ENCODE measurements at regions not wholly inside any gene's neighbourhood (a gene's known extent, or its start where the extent isn't known, plus 50 kb on each side); places are given as distances from the start of the nearest gene placed in this dataset.
"Not testable (repeated sequence)": the region's sequence is repeated elsewhere in the genome, so short reads cannot be mapped to it uniquely, and the experiment has no call there.

DNA sequence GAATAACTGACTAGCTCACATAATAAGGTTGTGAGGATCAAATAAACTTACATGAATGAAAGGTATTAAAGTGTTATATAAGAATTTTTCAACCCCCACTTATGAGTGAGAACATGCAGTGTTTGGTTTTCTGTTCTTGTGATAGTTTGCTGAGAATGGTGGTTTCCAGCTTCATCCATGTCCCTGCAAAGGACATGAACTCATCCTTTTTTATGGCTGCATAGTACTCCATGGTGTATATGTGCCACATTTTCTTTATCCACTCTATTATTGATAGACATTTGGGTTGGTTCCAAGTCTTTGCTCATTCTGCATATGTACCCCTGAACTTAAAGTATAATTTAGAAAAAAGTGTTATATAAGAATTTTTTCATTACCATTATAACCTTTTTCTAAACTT is 93.9 kb downstream of the MED10 start:
- TF ChIP-seq ZNF146 (tag by site-specific recombination; IDR thresholded peaks at IDR 0.05) = peak; percentile 86
- H3K4me3 ChIP-seq (ENCODE audit: low read depth, low read length); H3K36me3 ChIP-seq (ENCODE audit: control insufficient read depth in 2 of 2, insufficient read depth in 1 of 2, low read length in 2 of 2); CTCF ChIA-PET; POLR2A ChIA-PET; H3K4me1 ChIP-seq (ENCODE audit: control insufficient read depth, insufficient read depth, low read length); H3K9me3 ChIP-seq (ENCODE audit: control insufficient read depth, insufficient read depth, low read depth, low read length); H3K27ac ChIP-seq (ENCODE audit: extremely low read depth, low read depth, low read length): not testable (repeated sequence)

DNA sequence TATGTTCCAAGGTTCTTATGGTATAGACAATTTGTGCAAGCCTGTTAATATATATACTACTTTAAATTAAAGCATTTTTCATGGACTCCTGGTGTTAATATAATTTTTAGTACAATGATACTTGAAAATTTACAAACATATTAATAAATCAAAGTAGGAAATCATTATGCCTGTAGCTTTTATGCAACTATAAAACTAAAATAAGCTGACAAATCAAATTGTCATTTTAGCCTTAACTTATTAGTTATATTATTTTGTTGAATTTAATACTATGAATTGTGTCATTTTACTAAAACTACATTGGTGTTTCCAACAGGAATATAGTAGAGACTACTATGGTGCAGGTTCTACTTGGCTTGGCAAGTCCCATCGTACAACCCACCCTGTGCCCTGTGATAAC is 96.0 kb downstream of the MED10 start:
- Histone ChIP-seq H3K4me3 (ENCODE audit: low read depth, low read length) (no peak overlapping the region), H3K27ac (ENCODE audit: extremely low read depth, low read depth, low read length) (no peak overlapping the region), H3K4me1 (ENCODE audit: control insufficient read depth, insufficient read depth, low read length) (no peaks in the 10 kb centered on the region), H3K9me3 (ENCODE audit: control insufficient read depth, insufficient read depth, low read depth, low read length) (no peaks in the 10 kb centered on the region; the same call in 1 of the 2 replicates), H3K36me3 (ENCODE audit: control insufficient read depth in 2 of 2, insufficient read depth in 1 of 2, low read length in 2 of 2) (no peaks in the 10 kb centered on the region)
- POLR2A ChIA-PET = no interaction called here
- CTCF ChIA-PET = interaction anchor here (0.6 to 1.7 kb wide), 5 partner anchors 10 to 786 kb away, joined by 3 read pairs; no protein-coding TSS in a partner anchor
- TF ChIP-seq ZNF433 (tag by site-specific recombination; IDR thresholded peaks at IDR 0.05; ENCODE audit: low read depth) (no peak), ZNF843 (tag by site-specific recombination; IDR thresholded peaks at IDR 0.05) (no peak), ZNF623 (tag by site-specific recombination; IDR thresholded peaks at IDR 0.05) (no peak), ZNF354C (tag by site-specific recombination; IDR thresholded peaks at IDR 0.05; ENCODE audit: borderline replicate concordance, low read depth) (no peak), ZNF48 (tag by site-specific recombination; IDR thresholded peaks at IDR 0.05) (no peak), ZNF10 (tag by site-specific recombination; IDR thresholded peaks at IDR 0.05) (no peak), SALL2 (tag by site-specific recombination; IDR thresholded peaks at IDR 0.05; ENCODE audit: borderline replicate concordance) (no peak), ZNF792 (tag by site-specific recombination; IDR thresholded peaks at IDR 0.05) (no peak), MEIS1 (CRISPR knock-in tag; IDR thresholded peaks at IDR 0.05; ENCODE audit: borderline replicate concordance) (no peak), ZNF626 (tag by site-specific recombination; IDR thresholded peaks at IDR 0.05) (no peak), ZNF571 (tag by site-specific recombination; IDR thresholded peaks at IDR 0.05) (no peak), ZNF664 (tag by site-specific recombination; IDR thresholded peaks at IDR 0.05) (no peak)
- TF ChIP-seq, protein P1, sequence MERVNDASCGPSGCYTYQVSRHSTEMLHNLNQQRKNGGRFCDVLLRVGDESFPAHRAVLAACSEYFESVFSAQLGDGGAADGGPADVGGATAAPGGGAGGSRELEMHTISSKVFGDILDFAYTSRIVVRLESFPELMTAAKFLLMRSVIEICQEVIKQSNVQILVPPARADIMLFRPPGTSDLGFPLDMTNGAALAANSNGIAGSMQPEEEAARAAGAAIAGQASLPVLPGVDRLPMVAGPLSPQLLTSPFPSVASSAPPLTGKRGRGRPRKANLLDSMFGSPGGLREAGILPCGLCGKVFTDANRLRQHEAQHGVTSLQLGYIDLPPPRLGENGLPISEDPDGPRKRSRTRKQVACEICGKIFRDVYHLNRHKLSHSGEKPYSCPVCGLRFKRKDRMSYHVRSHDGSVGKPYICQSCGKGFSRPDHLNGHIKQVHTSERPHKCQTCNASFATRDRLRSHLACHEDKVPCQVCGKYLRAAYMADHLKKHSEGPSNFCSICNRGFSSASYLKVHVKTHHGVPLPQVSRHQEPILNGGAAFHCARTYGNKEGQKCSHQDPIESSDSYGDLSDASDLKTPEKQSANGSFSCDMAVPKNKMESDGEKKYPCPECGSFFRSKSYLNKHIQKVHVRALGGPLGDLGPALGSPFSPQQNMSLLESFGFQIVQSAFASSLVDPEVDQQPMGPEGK (tag by site-specific recombination; IDR thresholded peaks at IDR 0.05) = no peak
- TF ChIP-seq, protein P2, sequence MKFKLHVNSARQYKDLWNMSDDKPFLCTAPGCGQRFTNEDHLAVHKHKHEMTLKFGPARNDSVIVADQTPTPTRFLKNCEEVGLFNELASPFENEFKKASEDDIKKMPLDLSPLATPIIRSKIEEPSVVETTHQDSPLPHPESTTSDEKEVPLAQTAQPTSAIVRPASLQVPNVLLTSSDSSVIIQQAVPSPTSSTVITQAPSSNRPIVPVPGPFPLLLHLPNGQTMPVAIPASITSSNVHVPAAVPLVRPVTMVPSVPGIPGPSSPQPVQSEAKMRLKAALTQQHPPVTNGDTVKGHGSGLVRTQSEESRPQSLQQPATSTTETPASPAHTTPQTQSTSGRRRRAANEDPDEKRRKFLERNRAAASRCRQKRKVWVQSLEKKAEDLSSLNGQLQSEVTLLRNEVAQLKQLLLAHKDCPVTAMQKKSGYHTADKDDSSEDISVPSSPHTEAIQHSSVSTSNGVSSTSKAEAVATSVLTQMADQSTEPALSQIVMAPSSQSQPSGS (tag by site-specific recombination; IDR thresholded peaks at IDR 0.05; ENCODE audit: low read depth) = no peak
- TF ChIP-seq, protein P3, sequence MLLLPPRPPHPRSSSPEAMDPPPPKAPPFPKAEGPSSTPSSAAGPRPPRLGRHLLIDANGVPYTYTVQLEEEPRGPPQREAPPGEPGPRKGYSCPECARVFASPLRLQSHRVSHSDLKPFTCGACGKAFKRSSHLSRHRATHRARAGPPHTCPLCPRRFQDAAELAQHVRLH (tag by site-specific recombination; IDR thresholded peaks at IDR 0.05) = no peak

DNA sequence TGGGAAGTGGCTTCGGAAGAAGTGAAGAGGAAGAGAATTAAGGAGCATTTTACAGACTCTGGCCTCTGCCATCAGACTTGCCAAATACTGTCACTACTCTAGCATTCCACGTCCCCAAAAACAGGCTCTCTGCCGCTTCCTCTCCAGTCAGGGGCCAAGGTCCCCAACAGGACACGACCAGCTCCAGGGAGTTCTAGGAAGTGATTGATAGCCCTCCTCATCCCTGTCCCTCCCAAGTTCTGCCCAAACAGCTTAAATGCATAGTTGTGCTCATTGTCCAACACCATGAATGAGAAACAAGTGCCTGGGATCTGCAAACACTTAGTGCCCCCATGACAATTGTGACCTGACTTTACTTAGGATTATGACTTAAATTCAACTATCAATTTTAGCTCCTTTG is 96.5 kb downstream of the MED10 start:
- TF ChIP-seq ZNF292 (tag by site-specific recombination; IDR thresholded peaks at IDR 0.05; ENCODE audit: borderline replicate concordance, low read depth) = no peak
- H3K27ac ChIP-seq (ENCODE audit: extremely low read depth, low read depth, low read length) = no peak overlapping the region
- no peak overlapping the region for H3K4me3 ChIP-seq (ENCODE audit: low read depth, low read length)
- ChIA-PET POLR2A (no interaction called here), CTCF (interaction anchor here (0.6 to 1.7 kb wide), 8 partner anchors 8 to 790 kb away, joined by 3 to 5 read pairs (median 3); no protein-coding TSS in a partner anchor)
- no peaks in the 10 kb centered on the region for H3K36me3 ChIP-seq (ENCODE audit: control insufficient read depth in 2 of 2, insufficient read depth in 1 of 2, low read length in 2 of 2)
- H3K9me3 ChIP-seq (ENCODE audit: control insufficient read depth, insufficient read depth, low read depth, low read length) = no peaks in the 10 kb centered on the region; the same call in 1 of the 2 replicates
- no peaks in the 10 kb centered on the region for H3K4me1 ChIP-seq (ENCODE audit: control insufficient read depth, insufficient read depth, low read length)
